HG02870 (cell line): ENCODE measurements at regions not wholly inside any gene's neighbourhood (a gene's known extent, or its start where the extent isn't known, plus 50 kb on each side); places are given as distances from the start of the nearest gene placed in this dataset.

Source experiments
- ATAC-seq: cut with Tn5 transposase; IDR thresholded peaks from one replicate; pipeline ENCODE4 v1.9.1; 2021; ENCODE audit warnings: mild to moderate bottlenecking, moderate library complexity; ENCODE audit not compliant: unreplicated experiment

DNA sequence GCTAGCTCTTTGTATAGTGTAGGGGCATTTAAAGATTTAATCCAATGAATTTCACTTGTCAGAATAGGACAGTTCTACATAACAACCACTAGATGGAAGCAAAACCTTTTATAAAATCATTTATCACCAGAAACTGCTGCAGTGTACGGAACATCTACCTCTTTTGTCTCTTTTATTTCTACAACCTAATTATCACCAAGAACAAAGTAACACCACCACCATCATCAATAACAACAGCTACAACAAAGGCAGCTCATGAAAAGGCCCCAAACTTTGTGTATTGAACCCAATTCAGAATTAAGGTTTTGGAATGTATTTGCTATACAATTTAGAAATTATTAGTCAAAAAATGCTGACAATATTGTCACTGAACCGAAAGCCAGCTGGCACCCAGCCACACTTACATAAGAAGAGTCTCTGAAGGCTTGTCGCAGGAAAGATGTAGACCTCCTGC lies 260.9 kb upstream of the RPS6KA3 start:
- ATAC-seq, result peak; percentile 64

DNA sequence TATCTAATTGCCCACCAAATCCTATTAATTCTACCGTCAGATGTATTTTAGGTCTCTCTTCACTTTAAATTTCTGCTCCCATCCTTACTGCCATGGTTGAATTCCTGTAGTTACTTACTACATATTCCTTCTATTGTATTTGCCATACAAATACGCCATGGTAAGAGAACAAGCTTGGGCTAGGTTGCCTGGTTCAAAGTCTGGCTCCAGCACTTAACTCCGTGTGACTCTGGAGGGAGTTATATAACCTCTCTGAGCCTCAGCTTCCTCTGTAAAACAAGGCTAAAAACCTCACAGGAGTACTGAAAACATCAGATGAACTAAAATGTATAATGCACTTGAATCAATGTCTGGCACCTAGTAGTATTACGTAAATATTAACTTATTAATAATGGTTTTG lies 260.3 kb upstream of the RPS6KA3 start:
- no peak for ATAC-seq

DNA sequence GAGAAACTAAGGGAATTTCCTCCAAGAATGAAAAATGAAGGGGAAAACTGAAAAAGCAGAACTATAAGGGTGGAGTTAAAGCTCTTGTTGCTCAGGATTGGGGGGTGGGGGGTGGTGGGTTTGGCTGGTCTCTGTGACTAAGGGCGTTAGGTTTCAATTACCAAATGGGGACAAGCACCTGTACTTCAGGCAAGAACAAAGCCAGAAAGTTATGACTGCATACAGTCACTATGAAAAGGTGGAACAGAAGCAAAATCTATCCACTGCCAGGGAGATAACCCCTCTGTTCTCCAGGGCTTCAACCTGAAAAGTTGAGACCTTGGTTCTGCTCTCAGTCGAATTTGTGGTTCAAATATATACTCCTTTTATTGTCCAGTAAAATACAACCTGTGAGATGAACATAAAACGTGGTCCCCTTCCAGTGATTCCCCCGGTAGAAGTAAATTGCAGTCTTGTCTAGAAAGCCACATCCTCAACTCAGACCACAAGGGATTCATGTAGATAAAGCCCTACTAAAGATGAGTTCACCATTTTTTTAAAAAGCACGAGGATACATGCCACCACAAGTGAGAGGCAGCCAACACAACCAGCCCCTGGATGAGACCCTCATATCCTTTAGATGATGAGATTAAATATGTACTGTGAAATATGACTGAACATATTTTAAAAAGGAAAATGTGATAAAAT lies 257.1 kb upstream of the RPS6KA3 start:
- no peak for ATAC-seq

DNA sequence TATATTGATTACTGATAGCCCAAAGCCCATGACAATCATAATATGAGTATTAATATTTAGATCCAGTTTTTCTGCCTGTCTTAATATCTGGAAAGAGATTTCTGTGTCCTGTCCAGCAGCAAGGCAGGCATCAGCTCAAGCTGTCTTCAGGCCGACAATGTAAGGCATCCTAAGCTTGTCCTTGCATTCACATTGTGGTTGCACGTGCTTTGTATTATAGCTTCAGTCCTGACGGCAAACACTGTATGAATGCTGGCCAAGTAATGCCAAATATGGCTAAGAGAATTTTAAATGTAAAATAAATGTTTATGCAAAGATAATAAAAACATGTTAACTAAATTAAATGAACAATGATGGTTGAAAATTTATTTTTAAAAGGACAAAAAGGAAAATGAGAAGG lies 255.7 kb upstream of the RPS6KA3 start:
- ATAC-seq, result no peak

DNA sequence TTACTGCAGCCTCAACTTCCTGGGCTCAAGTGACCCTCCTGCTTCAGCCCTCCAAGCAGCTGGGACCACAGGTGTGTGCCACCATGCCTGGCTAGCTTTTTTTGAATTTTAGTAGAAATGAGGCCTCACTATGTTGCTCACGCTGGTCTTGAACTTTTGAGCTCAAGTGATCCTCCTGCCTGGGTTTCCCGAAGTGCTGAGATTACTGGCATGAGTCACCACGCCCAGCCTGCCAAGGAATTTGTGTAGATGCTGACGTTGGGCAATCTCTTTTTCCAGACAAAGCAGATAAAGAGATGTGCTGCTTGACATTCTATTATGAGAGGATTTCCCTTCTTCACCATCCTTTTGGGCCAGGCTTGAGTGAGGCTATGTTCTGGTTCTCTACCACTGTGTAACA lies 254.5 kb upstream of the RPS6KA3 start:
- no peak for ATAC-seq

GRCh38 chrX:20519826-20520225 lies 253.1 kb upstream of the RPS6KA3 start:
- ATAC-seq, result no peak

DNA sequence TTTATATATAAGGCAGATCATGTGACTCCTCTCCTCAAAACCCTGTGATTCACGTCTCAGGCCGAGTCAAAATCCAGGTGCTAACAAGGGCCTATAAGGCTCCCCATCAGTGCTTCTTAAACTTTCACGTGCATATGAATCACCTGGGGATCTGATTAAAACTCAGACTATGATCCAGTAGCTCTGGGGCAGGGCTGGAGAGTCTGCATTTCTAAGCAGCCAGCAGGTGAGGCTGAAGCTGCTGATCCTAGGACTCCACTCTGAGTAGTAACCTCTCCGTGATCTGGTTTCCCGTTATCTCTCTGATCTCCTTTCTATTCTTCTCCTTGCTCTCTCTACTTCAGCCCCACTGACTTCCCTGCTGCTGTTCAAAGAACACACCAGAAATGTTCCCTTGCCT lies 252.4 kb upstream of the RPS6KA3 start:
- ATAC-seq, result no peak

DNA sequence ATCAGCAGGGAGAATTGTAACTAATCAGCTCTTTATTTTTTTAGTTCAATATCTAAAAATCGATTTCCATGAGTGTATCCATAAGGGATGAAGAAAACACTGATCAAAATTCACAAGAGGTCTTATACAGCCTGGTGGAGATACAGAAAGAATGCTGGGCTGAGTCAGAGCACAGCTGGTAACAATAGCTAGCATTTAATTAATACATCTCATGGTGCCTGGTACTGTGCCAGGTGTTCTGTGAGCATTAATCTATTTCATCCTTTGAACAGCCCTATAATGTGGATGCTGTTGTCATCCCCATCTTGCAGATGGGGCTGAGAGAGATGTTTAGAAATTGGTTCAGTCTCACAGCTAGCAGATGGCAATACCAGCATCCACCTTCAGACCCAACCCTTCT lies 250.9 kb upstream of the RPS6KA3 start:
- ATAC-seq, result no peak

DNA sequence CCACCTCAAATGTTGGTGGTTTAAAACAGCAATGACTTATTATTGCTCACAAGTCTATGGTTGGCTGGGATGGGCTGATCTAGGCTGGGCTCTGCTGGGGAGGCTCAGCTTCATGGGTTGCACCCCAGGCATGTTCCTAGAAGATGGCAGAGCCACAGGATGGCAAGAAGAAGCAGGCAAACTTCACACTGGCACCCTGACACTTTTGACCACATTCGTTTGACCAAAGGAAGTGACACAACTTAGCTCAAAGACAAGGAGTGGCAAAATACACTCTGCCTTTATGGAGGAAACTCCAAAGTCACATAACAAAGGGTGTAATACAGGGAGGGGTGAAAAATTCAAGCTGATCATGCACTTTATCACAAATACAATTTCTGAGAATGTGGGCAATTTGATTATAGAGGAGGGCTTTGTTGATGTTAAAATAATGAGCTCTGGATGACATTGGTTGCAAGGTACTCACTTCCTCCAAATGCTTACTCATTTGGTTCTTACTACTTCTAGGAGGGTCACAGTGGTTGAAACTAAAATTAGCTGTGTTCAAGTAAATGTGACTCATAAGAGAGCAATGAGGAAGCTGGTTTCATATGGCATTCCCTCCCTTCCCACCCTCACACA lies 249.2 kb upstream of the RPS6KA3 start:
- ATAC-seq, result peak; percentile 99

- ATAC-seq, result no peak
Observed at GRCh38 chrX:20514358-20514757, 247.6 kb upstream of the RPS6KA3 start.

DNA sequence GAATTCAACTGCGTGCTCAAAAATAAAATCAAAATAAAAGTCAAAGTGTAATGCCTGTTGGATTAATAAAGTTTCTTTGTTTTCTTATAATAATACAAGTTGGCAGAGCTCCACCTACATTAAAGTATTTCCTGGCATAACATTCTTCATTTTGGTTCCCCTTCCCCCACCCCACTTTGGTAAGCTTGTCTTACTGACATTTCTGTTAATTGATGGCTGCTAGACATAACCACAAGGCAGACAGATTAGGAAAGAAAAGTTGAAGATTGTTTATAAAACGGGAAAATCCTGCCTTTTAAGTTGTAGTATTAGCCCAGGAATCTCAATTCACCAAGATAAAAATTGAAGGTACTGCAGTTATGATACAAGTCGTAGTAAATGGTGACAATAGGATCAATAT lies 246.5 kb upstream of the RPS6KA3 start:
- ATAC-seq, result no peak

GRCh38 chrX:20511792-20512191 lies 245.1 kb upstream of the RPS6KA3 start:
- ATAC-seq, result no peak

DNA sequence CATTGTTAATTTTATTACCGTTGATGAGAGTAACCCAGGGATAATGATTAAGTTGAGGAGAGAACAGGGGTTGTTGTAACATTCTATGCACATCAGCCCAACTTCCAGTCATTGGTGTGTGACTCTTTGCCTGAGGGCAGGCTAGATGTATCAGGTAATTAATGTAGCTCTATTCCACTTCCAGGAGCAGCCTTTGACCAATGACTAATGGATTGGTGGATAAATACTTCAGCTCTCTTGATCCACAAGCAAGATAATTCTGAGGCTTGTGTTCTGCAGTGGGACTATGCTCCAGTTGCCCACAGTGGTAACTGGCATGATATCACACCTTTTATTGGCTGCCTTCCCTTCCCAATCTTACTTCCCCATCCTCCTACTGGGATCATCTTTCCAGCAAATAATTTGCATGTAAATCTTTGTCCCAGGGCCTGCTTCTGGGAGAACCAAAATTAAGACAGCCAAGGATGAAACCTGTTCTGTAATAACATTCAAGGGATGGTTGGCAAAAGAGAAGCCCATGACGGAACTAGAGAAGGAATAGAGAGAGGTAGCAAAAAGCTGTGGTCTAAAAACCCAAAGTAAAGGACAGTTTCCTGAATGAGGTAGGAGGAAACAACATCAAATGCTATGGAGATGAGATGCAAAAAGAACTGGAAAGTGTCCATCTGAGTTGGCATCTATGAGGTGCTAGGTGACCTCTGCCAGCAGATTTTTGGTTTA lies 241.4 kb upstream of the RPS6KA3 start:
- no peak for ATAC-seq

GRCh38 chrX:20506739-20507138 lies 240.0 kb upstream of the RPS6KA3 start:
- no peak for ATAC-seq

GRCh38 chrX:20500949-20501348 lies 234.2 kb upstream of the RPS6KA3 start:
- ATAC-seq, result no peak

DNA sequence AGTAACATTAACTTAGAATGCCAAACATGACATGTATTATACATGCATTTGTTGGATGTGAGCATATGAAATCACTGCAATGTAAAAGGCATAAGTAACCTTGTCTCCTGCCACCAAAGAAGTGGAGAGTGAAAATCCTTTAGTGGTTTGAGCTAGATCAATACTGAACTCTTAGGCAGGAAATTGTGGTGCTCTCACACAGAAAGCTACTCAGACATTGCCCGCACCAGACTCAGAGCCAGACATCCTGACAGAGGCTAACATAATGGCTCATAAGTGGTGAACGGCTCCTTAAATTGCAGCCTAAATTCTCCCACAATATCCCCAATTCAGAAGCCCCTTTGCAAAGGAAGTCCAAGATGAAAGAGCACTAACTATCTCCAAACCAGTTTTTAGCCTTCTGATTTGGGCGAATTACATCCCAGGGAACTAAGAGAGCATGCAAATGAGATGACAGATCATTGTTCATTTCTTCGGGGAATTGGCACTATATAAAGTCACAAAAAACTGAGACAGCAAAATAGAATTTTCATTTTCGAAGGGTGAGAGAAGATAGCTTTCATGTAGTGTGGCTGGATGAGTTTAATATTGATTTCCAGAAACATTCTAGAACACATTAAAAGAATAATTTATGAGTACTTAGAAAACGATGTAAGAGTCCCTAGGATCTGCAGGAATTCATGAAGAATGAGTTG lies 233.6 kb upstream of the RPS6KA3 start:
- ATAC-seq, result no peak

GRCh38 chrX:20499763-20500162 lies 233.1 kb upstream of the RPS6KA3 start:
- no peak for ATAC-seq

DNA sequence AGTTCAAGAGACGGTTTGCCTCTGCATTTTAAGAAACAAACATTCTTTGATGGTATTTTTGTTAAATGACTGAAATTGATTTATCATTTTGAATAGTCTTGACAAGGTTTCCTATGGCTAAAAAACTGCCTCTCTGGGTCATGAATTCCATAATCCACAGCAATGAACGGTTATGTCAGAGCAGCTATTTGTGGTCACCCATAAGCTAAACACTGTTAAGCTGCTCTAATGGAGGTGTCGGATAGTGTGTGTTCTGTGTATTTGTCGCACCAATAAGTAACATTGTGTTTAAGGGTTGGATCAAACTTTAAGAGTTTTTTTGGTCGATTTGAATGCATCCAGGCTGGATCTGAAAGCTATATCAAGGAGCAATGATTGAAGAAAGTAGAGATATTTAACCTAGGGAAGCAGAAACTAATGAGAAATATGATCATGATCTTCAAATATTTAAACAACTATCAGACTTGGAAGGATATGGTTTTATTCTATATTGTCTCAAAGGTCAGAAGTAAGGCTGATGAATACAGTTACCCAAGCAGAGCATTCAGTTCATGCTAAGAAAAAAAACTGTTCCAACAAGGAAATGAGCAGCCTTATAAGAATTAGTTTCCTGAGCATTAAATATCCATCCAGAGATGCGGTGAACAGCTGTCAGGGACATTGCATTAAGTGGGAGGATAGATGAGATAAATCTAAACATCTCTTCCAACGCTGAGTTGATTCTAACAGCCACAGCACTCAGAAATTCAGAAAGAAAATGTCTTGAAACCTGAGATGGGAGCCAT lies 232.3 kb upstream of the RPS6KA3 start:
- no peak for ATAC-seq

DNA sequence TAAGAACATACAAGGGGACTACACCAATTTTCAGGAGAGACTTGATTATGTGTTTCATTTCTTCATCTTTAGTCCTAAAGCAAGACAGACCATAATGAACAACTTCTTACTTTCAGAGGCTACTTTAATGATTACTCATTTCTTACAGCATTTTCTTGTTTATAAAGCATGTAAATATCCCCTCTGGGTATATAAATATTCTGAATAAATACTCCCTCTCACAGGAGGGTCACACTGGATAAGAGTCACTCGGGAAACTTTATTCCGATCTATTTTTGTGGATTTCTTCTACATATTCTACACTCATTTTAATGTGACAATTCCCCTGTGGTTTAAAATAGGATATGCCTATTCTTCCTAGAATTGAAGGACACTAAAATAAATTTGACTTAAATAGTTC lies 228.9 kb upstream of the RPS6KA3 start:
- no peak for ATAC-seq

GRCh38 chrX:20488473-20488872 lies 221.8 kb upstream of the RPS6KA3 start:
- ATAC-seq, result no peak

GRCh38 chrX:20487227-20487626 lies 220.5 kb upstream of the RPS6KA3 start:
- no peak for ATAC-seq
